DMS53 (cell line): ENCODE measurements at regions not wholly inside any gene's neighbourhood (a gene's known extent, or its start where the extent isn't known, plus 50 kb on each side); places are given as distances from the start of the nearest gene placed in this dataset.
"Not testable (repeated sequence)": the region's sequence is repeated elsewhere in the genome, so short reads cannot be mapped to it uniquely, and the experiment has no call there.

ENCODE experiments used
- DNase-seq: peaks from one replicate; lab custom pipeline; 2025; lab: John Stamatoyannopoulos, UW

GRCh38 chr2:183919167-183919566, 679.2 kb upstream of the ZNF804A start:
- no peak for DNase-seq

GRCh38 chr2:183919926-183920325, 678.4 kb upstream of the ZNF804A start:
- no peak for DNase-seq

- DNase-seq: no peak
These were observed 673.0 kb upstream of the ZNF804A start for GRCh38 chr2:183925281-183925680.

- no peak for DNase-seq
These were observed 671.9 kb upstream of the ZNF804A start for GRCh38 chr2:183926433-183926832.

GRCh38 chr2:183927406-183928325, 670.7 kb upstream of the ZNF804A start:
- no peak for DNase-seq

- peak; percentile 73 for DNase-seq
These were observed 663.3 kb upstream of the ZNF804A start for GRCh38 chr2:183935005-183935404.

- DNase-seq: no peak
These were observed 661.1 kb upstream of the ZNF804A start for GRCh38 chr2:183937220-183937619.

GRCh38 chr2:183946193-183946592, 652.1 kb upstream of the ZNF804A start:
- no peak for DNase-seq

- DNase-seq: no peak
These were observed 649.5 kb upstream of the ZNF804A start for GRCh38 chr2:183948861-183949260.

GRCh38 chr2:183950673-183951072, 647.7 kb upstream of the ZNF804A start:
- DNase-seq: no peak

GRCh38 chr2:183951630-183952029, 646.7 kb upstream of the ZNF804A start:
- peak; percentile 15 for DNase-seq

GRCh38 chr2:183952741-183953140, 645.6 kb upstream of the ZNF804A start:
- no peak for DNase-seq

GRCh38 chr2:183963609-183964008, 634.7 kb upstream of the ZNF804A start:
- no peak for DNase-seq

GRCh38 chr2:183964565-183964964, 633.8 kb upstream of the ZNF804A start:
- no peak for DNase-seq

GRCh38 chr2:183967756-183968155, 630.6 kb upstream of the ZNF804A start:
- DNase-seq: no peak

GRCh38 chr2:183975676-183976075, 622.7 kb upstream of the ZNF804A start:
- not testable (repeated sequence) for DNase-seq

GRCh38 chr2:183984871-183985270, 613.5 kb upstream of the ZNF804A start:
- DNase-seq: no peak

- no peak for DNase-seq
These were observed 606.4 kb upstream of the ZNF804A start for GRCh38 chr2:183991968-183992367.

GRCh38 chr2:183993052-183993451, 605.3 kb upstream of the ZNF804A start:
- no peak for DNase-seq

GRCh38 chr2:183995632-183996031, 602.7 kb upstream of the ZNF804A start:
- peak; percentile 89 for DNase-seq

GRCh38 chr2:183996825-183997793, 601.2 kb upstream of the ZNF804A start:
- DNase-seq: peak; percentile 70

GRCh38 chr2:183998041-183998796, 600.1 kb upstream of the ZNF804A start:
- DNase-seq: peak; percentile 39
